SH-SY5Y (cell line): ENCODE measurements at regions not wholly inside any gene's neighbourhood (a gene's known extent, or its start where the extent isn't known, plus 50 kb on each side); places are given as distances from the start of the nearest gene placed in this dataset.

Source experiments
- GATA2 ChIP-seq: IDR thresholded peaks from 2 replicates; pipeline ENCODE4 v1.6.1; 2011; ENCODE audit warnings: mild to moderate bottlenecking, low read depth, low read length
- GATA3 ChIP-seq: IDR thresholded peaks from 2 replicates; pipeline ENCODE4 v1.6.1; 2011; ENCODE audit warnings: low read depth, mild to moderate bottlenecking, low read length, moderate library complexity

DNA sequence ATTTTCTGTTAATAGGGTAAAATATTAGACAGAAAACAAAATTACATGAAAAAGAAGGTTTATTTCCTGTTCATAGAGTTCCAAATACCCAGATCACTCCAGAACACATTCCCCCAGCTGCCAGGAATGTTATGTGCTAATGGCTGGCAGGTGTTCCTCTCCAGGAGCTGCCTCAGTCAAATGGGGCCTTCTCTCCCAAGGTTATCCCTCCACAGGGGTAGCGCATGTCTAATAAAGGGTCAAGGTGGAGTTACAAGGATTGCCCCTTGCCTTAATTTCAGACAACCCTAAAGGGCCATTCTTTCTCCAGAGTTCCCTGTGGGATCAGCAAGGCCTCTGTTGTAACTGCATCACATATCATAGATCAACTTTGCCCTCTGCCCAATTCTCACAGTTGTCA, 148.6 kb upstream of the PLPPR1 start:
- TF ChIP-seq GATA2, result no peak
- TF ChIP-seq GATA3, result no peak
